IPS-20b (cell line): ENCODE measurements at regions not wholly inside any gene's neighbourhood (a gene's known extent, or its start where the extent isn't known, plus 50 kb on each side); places are given as distances from the start of the nearest gene placed in this dataset.

Experiments used
- H3K27ac ChIP-seq: one replicate; pipeline ENCODE4 v1.5.1; 2013; ENCODE audit warnings: low read length
- H3K27me3 ChIP-seq: 2 replicates; pipeline ENCODE4 v1.6.1; 2013; ENCODE audit warnings: mild to moderate bottlenecking, low read length, inconsistent platforms; ENCODE audit not compliant: insufficient read depth
- H3K36me3 ChIP-seq: 2 replicates; pipeline ENCODE4 v1.6.1; 2013; ENCODE audit warnings: low read depth, mild to moderate bottlenecking, inconsistent platforms, low read length, moderate library complexity; ENCODE audit not compliant: insufficient read depth
- H3K4me1 ChIP-seq: 2 replicates; pipeline ENCODE4 v1.6.1; 2013; ENCODE audit warnings: mild to moderate bottlenecking, control low read depth, inconsistent platforms, low read length, moderate library complexity; ENCODE audit not compliant: insufficient read depth
- H3K4me3 ChIP-seq: 2 replicates; pipeline ENCODE4 v1.5.1; 2013; ENCODE audit warnings: mild to moderate bottlenecking, low read length, inconsistent platforms
- H3K9ac ChIP-seq: 2 replicates; pipeline ENCODE4 v1.6.1; 2013; ENCODE audit warnings: low read depth, mild to moderate bottlenecking, inconsistent platforms, low read length, moderate library complexity
- H3K9me3 ChIP-seq: 2 replicates; pipeline ENCODE4 v1.6.1; 2013; ENCODE audit warnings: mild to moderate bottlenecking, low read depth, low read length, inconsistent platforms; ENCODE audit not compliant: insufficient read depth

DNA sequence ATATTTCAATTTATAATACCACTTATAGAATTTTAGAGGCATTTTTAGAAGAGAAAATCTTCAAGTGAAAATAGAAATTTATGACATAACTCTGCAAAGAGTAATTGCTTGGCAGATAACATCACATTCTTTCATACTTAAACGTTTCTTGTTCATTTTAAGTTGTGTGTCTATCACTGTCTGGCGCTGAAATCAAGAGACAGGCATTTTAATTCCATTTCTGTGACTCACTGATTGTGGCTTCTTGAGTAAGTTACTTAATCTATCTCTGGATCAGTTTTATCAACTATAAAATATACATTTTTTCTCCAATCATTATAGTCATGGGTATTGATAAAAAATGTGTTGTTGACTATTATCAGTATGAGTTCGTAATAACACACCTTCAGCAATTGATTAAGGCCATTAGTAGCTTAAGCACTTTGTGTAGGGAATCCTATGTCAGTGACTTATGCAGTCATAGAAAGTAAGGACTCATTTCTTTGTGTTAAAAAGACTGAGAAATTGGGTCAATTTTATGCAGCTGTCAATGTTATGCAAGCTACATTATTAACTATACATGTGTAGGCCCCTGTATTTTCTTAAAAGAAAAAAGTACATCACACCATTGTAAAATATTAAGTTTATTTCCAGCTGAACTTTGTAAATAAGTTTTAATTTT is 497.3 kb downstream of the CCDC85A start:
- Histone ChIP-seq H3K4me3 (no peak overlapping the region), H3K9ac (no peak overlapping the region), H3K36me3 (no peaks in the 10 kb centered on the region), H3K27ac (no peak overlapping the region), H3K27me3 (no peaks in the 10 kb centered on the region), H3K9me3 (no peaks in the 10 kb centered on the region), H3K4me1 (no peaks in the 10 kb centered on the region)

DNA sequence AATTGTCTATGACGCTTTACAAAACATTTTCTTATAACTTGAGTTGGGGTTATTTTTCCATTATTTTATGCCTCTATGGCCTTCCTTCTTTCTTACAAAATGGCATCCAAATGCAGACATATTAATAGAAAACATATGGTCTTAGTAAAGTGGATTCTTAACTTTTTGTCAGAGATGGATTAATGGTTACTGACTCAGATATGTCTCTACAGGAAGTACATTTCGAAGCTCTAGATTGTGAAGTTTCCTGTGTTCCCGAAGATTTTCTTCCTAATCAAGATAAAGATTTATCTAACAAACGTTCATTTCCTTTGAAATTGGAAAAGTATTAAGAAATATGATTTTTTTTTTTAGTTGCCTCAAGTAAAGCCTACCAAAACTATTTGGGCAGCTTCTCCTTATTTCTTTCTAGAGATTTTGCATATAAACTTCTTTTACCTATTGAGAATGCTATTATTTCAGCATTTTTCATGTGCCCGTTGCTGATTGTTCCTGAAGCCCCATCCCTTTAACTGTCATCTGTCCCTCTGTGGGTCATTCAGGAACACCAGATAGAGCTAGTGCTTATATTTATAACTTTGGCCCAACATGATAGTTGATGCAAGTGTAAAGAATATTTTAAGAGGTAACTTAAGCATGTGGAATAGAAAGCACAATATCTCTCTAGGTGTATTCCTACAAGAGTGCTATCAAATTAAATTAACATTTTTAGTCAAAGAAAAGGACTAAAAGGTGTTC is 498.0 kb downstream of the CCDC85A start:
- Histone ChIP-seq H3K27ac (no peak overlapping the region), H3K36me3 (no peaks in the 10 kb centered on the region), H3K9me3 (no peaks in the 10 kb centered on the region), H3K9ac (no peak overlapping the region), H3K4me1 (no peaks in the 10 kb centered on the region), H3K27me3 (no peaks in the 10 kb centered on the region), H3K4me3 (no peak overlapping the region)

GRCh38 chr2:56682397-56682760 is 498.6 kb downstream of the CCDC85A start:
- Histone ChIP-seq H3K27me3 (no peaks in the 10 kb centered on the region), H3K9ac (no peak overlapping the region)

DNA sequence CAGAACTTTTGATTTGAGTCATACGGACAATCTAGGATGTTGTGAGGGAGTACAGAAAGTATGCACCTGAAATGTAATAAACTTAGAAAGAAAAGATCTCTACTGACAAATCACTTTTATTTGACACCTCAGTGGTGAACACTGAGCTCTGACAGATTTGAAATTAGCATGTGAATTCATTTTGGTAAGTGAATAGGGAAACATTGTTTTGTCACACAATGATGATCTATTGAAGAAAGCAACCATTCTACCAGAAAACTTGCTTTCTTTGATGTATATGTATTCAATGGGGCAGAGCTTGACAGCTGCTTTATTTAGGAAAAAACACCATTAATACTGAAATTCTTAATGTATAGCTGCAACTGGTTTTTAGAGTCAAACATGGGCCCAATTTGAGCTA is 500.5 kb downstream of the CCDC85A start:
- Histone ChIP-seq H3K4me1 (no peaks in the 10 kb centered on the region), H3K4me3 (no peak overlapping the region), H3K9me3 (no peaks in the 10 kb centered on the region), H3K27ac (no peak overlapping the region), H3K9ac (no peak overlapping the region), H3K36me3 (no peaks in the 10 kb centered on the region), H3K27me3 (no peaks in the 10 kb centered on the region)

More at GRCh38 chr2:56682397-56682760, 498.6 kb downstream of the CCDC85A start:
- Histone ChIP-seq H3K4me1 (no peaks in the 10 kb centered on the region), H3K4me3 (no peak overlapping the region), H3K36me3 (no peaks in the 10 kb centered on the region), H3K27ac (no peak overlapping the region), H3K9me3 (no peaks in the 10 kb centered on the region)

DNA sequence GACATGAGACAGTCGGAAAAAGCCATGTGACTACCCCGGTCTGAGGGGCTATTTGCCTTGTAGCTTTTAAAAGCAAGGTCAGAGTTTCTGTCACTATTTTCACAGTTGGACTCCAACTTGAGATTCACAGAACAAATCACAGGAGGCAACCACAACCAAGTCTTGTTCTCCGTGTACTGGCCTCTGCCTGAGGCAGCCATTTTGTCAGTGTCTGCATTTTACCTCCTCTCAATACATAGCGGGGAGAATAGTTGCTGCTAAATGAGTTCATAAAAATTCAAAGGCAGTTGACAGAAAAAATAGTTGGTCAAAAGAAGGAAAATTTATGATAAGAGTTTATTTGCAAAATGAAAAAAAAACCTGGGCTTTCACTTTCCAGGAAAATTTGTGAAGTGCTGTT is 501.4 kb downstream of the CCDC85A start:
- H3K4me3 ChIP-seq = no peak overlapping the region
- H3K27me3 ChIP-seq = no peaks in the 10 kb centered on the region
- H3K9me3 ChIP-seq = no peaks in the 10 kb centered on the region
- H3K4me1 ChIP-seq = no peaks in the 10 kb centered on the region
- H3K36me3 ChIP-seq = no peaks in the 10 kb centered on the region
- no peak overlapping the region for H3K9ac ChIP-seq
- no peak overlapping the region for H3K27ac ChIP-seq

DNA sequence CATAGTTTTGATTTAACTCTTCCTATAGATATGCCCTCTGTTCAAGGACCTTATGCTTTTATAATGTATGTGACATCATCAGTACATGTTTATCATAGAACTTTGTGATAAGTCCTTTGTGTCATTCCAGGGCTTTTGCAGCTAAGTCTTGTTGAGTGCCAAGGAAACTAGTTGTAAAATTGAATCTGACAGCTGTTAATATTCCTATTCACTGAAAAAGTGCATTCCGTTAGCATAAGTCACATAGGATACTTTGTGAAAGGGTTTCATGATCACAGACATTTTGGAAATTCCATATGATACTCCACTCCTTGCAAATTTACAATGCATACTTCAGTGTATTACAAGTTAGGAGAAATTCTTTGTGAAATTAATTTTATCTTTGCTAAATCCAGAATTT is 503.4 kb downstream of the CCDC85A start:
- H3K27me3 ChIP-seq = no peaks in the 10 kb centered on the region
- H3K36me3 ChIP-seq = no peaks in the 10 kb centered on the region
- H3K9ac ChIP-seq = no peak overlapping the region
- no peaks in the 10 kb centered on the region for H3K9me3 ChIP-seq
- no peak overlapping the region for H3K27ac ChIP-seq
- no peaks in the 10 kb centered on the region for H3K4me1 ChIP-seq
- no peak overlapping the region for H3K4me3 ChIP-seq

- Histone ChIP-seq H3K4me1 (no peaks in the 10 kb centered on the region), H3K9ac (no peak overlapping the region), H3K27me3 (no peaks in the 10 kb centered on the region), H3K36me3 (no peaks in the 10 kb centered on the region), H3K27ac (no peak overlapping the region), H3K9me3 (no peaks in the 10 kb centered on the region), H3K4me3 (no peak overlapping the region)
Observed at GRCh38 chr2:56688661-56689060, 504.9 kb downstream of the CCDC85A start.

DNA sequence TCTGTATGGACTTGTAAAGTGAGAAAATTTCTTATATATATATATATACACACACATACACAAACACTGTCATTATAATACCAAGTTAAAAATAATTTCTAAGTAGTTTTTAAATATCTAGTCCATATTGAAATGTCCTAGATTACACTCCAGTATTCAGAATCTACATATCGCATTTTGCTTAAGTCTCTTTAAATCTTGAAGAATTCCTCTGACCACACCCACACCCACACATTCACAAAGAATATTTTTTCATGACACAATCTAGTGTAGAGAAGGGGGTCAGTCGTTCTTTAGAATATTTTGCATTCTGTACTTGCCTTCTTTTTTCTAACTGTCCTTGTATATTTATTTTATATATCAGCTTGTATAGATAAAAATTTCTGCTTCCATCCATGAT is 509.7 kb downstream of the CCDC85A start:
- Histone ChIP-seq H3K4me3 (no peak overlapping the region), H3K9me3 (no peaks in the 10 kb centered on the region), H3K27ac (no peak overlapping the region), H3K36me3 (no peaks in the 10 kb centered on the region), H3K9ac (no peak overlapping the region), H3K4me1 (no peaks in the 10 kb centered on the region), H3K27me3 (no peaks in the 10 kb centered on the region)

DNA sequence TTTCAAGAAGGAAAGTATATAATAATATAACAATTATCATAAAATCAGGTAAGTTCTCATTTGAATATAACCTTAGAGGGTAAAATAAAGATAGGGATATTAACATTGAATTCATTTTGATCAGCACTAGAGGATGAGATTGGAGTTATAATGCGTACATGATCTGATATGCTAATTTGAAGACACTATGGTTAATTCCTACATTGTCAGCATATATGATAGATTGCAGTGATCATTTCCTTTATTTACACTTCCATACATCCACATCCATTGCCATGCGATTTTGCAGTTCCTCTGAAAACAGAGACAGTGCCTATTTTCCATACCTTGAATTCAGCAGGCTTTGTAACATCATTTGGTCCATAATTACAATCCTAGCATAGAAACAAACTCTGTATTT is 519.2 kb downstream of the CCDC85A start:
- H3K4me3 ChIP-seq = no peak overlapping the region
- peaks cover 6% of the 10 kb centered on the region; the same call in 1 of the 2 replicates for H3K4me1 ChIP-seq
- H3K27me3 ChIP-seq = no peaks in the 10 kb centered on the region
- no peaks in the 10 kb centered on the region for H3K36me3 ChIP-seq
- H3K9ac ChIP-seq = no peak overlapping the region
- H3K27ac ChIP-seq = no peak overlapping the region
- no peaks in the 10 kb centered on the region; the same call in 1 of the 2 replicates for H3K9me3 ChIP-seq

GRCh38 chr2:56705713-56706112 is 521.9 kb downstream of the CCDC85A start:
- H3K9me3 ChIP-seq = no peaks in the 10 kb centered on the region
- no peaks in the 10 kb centered on the region for H3K27me3 ChIP-seq
- H3K36me3 ChIP-seq = no peaks in the 10 kb centered on the region
- no peak overlapping the region for H3K4me3 ChIP-seq
- no peak overlapping the region for H3K27ac ChIP-seq
- peaks cover 6% of the 10 kb centered on the region; the same call in 1 of the 2 replicates for H3K4me1 ChIP-seq
- no peak overlapping the region for H3K9ac ChIP-seq

DNA sequence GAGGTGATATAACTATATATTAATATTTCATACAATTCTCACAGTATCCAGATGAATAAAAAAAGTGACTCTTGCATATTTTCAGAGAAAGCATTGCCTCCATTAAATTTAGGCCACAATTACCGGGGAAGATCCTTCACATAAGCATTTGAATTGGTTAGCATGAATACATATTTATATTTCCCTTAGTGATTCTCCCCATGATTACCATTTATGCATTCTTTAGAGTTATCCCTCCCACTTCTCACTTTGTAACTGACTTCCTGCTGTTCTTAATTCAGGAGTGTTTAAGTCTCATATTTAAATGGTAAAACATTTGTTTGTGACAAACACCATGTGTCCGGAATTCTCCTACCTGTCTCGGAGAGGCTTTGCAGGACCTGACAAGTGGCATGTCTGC is 523.4 kb downstream of the CCDC85A start:
- no peak overlapping the region for H3K4me3 ChIP-seq
- no peaks in the 10 kb centered on the region for H3K27me3 ChIP-seq
- no peak overlapping the region for H3K27ac ChIP-seq
- peaks cover 6% of the 10 kb centered on the region; the same call in 1 of the 2 replicates for H3K4me1 ChIP-seq
- H3K36me3 ChIP-seq = no peaks in the 10 kb centered on the region
- no peaks in the 10 kb centered on the region for H3K9me3 ChIP-seq
- no peak overlapping the region for H3K9ac ChIP-seq

- Histone ChIP-seq H3K9me3 (no peaks in the 10 kb centered on the region), H3K27me3 (no peaks in the 10 kb centered on the region), H3K36me3 (no peaks in the 10 kb centered on the region), H3K27ac (no peak overlapping the region), H3K9ac (no peak overlapping the region), H3K4me3 (no peak overlapping the region), H3K4me1 (peaks cover 6% of the 10 kb centered on the region; the same call in 1 of the 2 replicates)
Observed at GRCh38 chr2:56707650-56708049, 523.9 kb downstream of the CCDC85A start.
